ENCODE measurements at regions not wholly inside any gene's neighbourhood (a gene's known extent, or its start where the extent isn't known, plus 50 kb on each side); places are given as distances from the start of the nearest gene placed in this dataset.

GRCh38 chr17:36863676-36864612 lies 73.3 kb upstream of the LHX1 start:
- Histone ChIP-seq H3K4me2 (ENCODE audit: low read length) (no peak overlapping the region), H3K4me1 (ENCODE audit: insufficient read depth, low read length) (no peaks in the 10 kb centered on the region), H3F3A (ENCODE audit: low read length, unreplicated experiment) (no peaks in the 10 kb centered on the region), H2AFZ (ENCODE audit: low read length) (no peak overlapping the region), H3K9me2 (replicated peaks; ENCODE audit: low read length) (no peaks in the 10 kb centered on the region), H3K79me2 (ENCODE audit: low read length) (no peaks in the 10 kb centered on the region), H3K27ac (ENCODE audit: low read length) (no peak overlapping the region), H4K20me1 (ENCODE audit: low read length) (no peaks in the 10 kb centered on the region), H3K4me3 (ENCODE audit: low read length) (no peak overlapping the region), H3K9me3 (ENCODE audit: low read length) (no peaks in the 10 kb centered on the region), H3K9ac (ENCODE audit: low read length) (no peak overlapping the region), H3K27me3 (ENCODE audit: low read length) (no peaks in the 10 kb centered on the region), H3K36me3 (ENCODE audit: low read depth, low read length) (no peaks in the 10 kb centered on the region)
- ChIA-PET CTCF (no interaction called here), POLR2A (ENCODE audit: unreplicated experiment) (interaction anchor here (0.6 kb wide), 1 partner anchor 290 kb away, joined by 4 read pairs; no protein-coding TSS in a partner anchor)
- ATAC-seq (no peak), DNase-seq (no peak)
- intact Hi-C loops (cut with micrococcal nuclease): no loop called here
- no TSS peak for BruUV-seq (replicated peaks)
- no peak for TF ChIP-seq EZH2 (IDR thresholded peaks at IDR 0.05; ENCODE audit: low read length, unreplicated experiment)
- no peak for TF ChIP-seq CTCF (conservative IDR thresholded peaks at IDR 0.05; ENCODE audit: low read depth, low read length)
- TF ChIP-seq EZH2phosphoT487 (IDR thresholded peaks at IDR 0.05; ENCODE audit: borderline replicate concordance, low read length): no peak

GRCh38 chr17:36864827-36865430 lies 72.3 kb upstream of the LHX1 start:
- Histone ChIP-seq H3F3A (ENCODE audit: low read length, unreplicated experiment) (no peaks in the 10 kb centered on the region), H3K4me2 (ENCODE audit: low read length) (no peak overlapping the region), H3K27ac (ENCODE audit: low read length) (no peak overlapping the region), H2AFZ (ENCODE audit: low read length) (no peak overlapping the region), H3K4me1 (ENCODE audit: insufficient read depth, low read length) (no peaks in the 10 kb centered on the region), H3K27me3 (ENCODE audit: low read length) (no peaks in the 10 kb centered on the region), H3K9ac (ENCODE audit: low read length) (no peak overlapping the region), H3K9me2 (replicated peaks; ENCODE audit: low read length) (no peaks in the 10 kb centered on the region), H3K9me3 (ENCODE audit: low read length) (no peaks in the 10 kb centered on the region), H3K4me3 (ENCODE audit: low read length) (no peak overlapping the region), H3K79me2 (ENCODE audit: low read length) (no peaks in the 10 kb centered on the region), H4K20me1 (ENCODE audit: low read length) (no peaks in the 10 kb centered on the region), H3K36me3 (ENCODE audit: low read depth, low read length) (no peaks in the 10 kb centered on the region)
- intact Hi-C loops (cut with micrococcal nuclease): no loop called here
- TF ChIP-seq EZH2 (IDR thresholded peaks at IDR 0.05; ENCODE audit: low read length, unreplicated experiment) (no peak), EZH2phosphoT487 (IDR thresholded peaks at IDR 0.05; ENCODE audit: borderline replicate concordance, low read length) (no peak), CTCF (conservative IDR thresholded peaks at IDR 0.05; ENCODE audit: low read depth, low read length) (no peak)
- DNase-seq (no peak), ATAC-seq (no peak)
- POLR2A ChIA-PET (ENCODE audit: unreplicated experiment): no interaction called here
- no TSS peak for BruUV-seq (replicated peaks)
- CTCF ChIA-PET: no interaction called here
